ENCODE measurements at regions not wholly inside any gene's neighbourhood (a gene's known extent, or its start where the extent isn't known, plus 50 kb on each side); places are given as distances from the start of the nearest gene placed in this dataset.

DNA sequence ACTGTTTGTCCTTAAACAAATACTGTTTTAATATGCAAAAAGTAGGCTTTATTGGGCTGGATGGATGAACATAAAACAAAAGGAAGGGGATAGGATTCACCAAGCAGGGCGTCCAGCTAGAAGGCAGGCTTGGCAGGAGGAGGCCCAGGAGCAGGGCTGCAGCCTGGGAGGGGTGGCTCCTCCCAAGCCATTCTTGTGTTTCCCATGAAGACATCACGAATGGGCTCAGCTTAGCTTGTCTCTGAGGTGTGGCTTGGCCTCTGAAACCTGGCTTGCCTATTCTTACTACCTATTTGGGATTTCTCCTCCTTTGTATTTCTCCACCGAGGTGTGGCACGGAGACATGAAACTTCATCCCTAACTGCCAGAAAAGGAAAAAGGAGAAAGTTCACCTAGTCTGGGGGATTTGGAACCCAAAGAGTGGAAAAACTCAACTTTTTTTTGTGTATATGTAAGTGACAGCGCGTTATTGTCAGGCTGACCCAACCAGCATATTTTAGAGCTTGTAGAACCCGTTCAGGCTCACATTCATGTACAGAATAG is 481.9 kb upstream of the SPRED2 start:
- in situ Hi-C loops (cut with MboI; ENCODE audit: low sequenced_read_pairs), result no loop called here
- no peak overlapping the region for H3K9ac ChIP-seq (ENCODE audit: low read depth, low read length)
- H2BK20ac ChIP-seq (ENCODE audit: low read depth, low read length), result no peak overlapping the region
- no peaks in the 10 kb centered on the region for H3K4me1 ChIP-seq (ENCODE audit: control insufficient read depth, insufficient read depth, low read length)
- 29% methylated on average over 1 of the region's 7 CpGs; no CpG with 5 or more reads in 1 of the 2 experiments for WGBS, 2 experiments (ENCODE audit: extremely low coverage in 2 of 2, insufficient read length in 1 of 2)
- H3K27ac ChIP-seq (ENCODE audit: insufficient read depth, low read length), result no peak overlapping the region
- DNase-seq (no peak), ATAC-seq (ENCODE audit: low read depth) (no peak)
- no peak overlapping the region for H3K23ac ChIP-seq (ENCODE audit: low read depth, low read length)
- no peak overlapping the region for H2AK9ac ChIP-seq (replicated peaks; ENCODE audit: low read depth, low read length, poor library complexity)
- no peak overlapping the region for H4K91ac ChIP-seq (ENCODE audit: insufficient read depth, low read depth, low read length)
- no peak overlapping the region for H3K14ac ChIP-seq (replicated peaks; ENCODE audit: low read depth, low read length)
- H3K9me3 ChIP-seq (ENCODE audit: control insufficient read depth, insufficient read depth, low read length), result no peaks in the 10 kb centered on the region
- H3K4me3 ChIP-seq (ENCODE audit: insufficient read depth, low read depth, low read length), result no peak overlapping the region
- H2BK120ac ChIP-seq (ENCODE audit: low read depth, low read length), result no peak overlapping the region
- no peak overlapping the region for H4K8ac ChIP-seq (ENCODE audit: low read depth in 2 of 2, low read length in 2 of 2)
- intact Hi-C loops (cut with micrococcal nuclease), result no loop called here
- ChIA-PET POLR2A (ENCODE audit: unreplicated experiment) (no interaction called here), CTCF (interaction anchor here (0.6 kb wide), 1 partner anchor 515 kb away, joined by 3 read pairs; no protein-coding TSS in a partner anchor)
- no peaks in the 10 kb centered on the region for H3K79me1 ChIP-seq (ENCODE audit: low read depth in 1 of 2, low read length in 2 of 2)
- no peak overlapping the region for H3K18ac ChIP-seq (ENCODE audit: low read depth, low read length)
- H2BK5ac ChIP-seq (ENCODE audit: low read depth, low read length, poor library complexity, severe bottlenecking), result no peak overlapping the region
- dilution Hi-C loops (cut with HindIII; ENCODE audit: low sequenced_read_pairs, unreplicated experiment), result no loop called here
- no TSS peak for BruUV-seq (replicated peaks)
- no peaks in the 10 kb centered on the region for H4K20me1 ChIP-seq (ENCODE audit: insufficient read depth, low read length)
- H2AFZ ChIP-seq (replicated peaks; ENCODE audit: low read length, poor library complexity), result no peak overlapping the region
- H4K5ac ChIP-seq (ENCODE audit: low read depth, low read length), result no peak overlapping the region
- TF ChIP-seq RFX5 (IDR thresholded peaks at IDR 0.05; ENCODE audit: low read depth, low read length) (no peak), MXI1 (IDR thresholded peaks at IDR 0.05; ENCODE audit: borderline replicate concordance, low read depth, low read length) (no peak), CEBPB (IDR thresholded peaks at IDR 0.05; ENCODE audit: low read depth, low read length) (no peak), MAFK (IDR thresholded peaks at IDR 0.05; ENCODE audit: low read depth, low read length) (no peak), RCOR1 (IDR thresholded peaks at IDR 0.05; ENCODE audit: insufficient replicate concordance, low read length) (no peak)
- TF ChIP-seq, protein P1, sequence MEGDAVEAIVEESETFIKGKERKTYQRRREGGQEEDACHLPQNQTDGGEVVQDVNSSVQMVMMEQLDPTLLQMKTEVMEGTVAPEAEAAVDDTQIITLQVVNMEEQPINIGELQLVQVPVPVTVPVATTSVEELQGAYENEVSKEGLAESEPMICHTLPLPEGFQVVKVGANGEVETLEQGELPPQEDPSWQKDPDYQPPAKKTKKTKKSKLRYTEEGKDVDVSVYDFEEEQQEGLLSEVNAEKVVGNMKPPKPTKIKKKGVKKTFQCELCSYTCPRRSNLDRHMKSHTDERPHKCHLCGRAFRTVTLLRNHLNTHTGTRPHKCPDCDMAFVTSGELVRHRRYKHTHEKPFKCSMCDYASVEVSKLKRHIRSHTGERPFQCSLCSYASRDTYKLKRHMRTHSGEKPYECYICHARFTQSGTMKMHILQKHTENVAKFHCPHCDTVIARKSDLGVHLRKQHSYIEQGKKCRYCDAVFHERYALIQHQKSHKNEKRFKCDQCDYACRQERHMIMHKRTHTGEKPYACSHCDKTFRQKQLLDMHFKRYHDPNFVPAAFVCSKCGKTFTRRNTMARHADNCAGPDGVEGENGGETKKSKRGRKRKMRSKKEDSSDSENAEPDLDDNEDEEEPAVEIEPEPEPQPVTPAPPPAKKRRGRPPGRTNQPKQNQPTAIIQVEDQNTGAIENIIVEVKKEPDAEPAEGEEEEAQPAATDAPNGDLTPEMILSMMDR (conservative IDR thresholded peaks at IDR 0.05; ENCODE audit: low read depth, low read length), result no peak
- H2AK5ac ChIP-seq (ENCODE audit: low read depth, low read length), result no peak overlapping the region
- no peaks in the 10 kb centered on the region for H3K36me3 ChIP-seq (ENCODE audit: control insufficient read depth, insufficient read depth, low read length)
- no peak overlapping the region for H3K4ac ChIP-seq (ENCODE audit: low read depth, low read length)
- H3K9me1 ChIP-seq (ENCODE audit: insufficient read depth, low read length), result no peaks in the 10 kb centered on the region
- peaks cover 6% of the 10 kb centered on the region for H3K27me3 ChIP-seq (ENCODE audit: control insufficient read depth, insufficient read depth, low read length)
- H2BK15ac ChIP-seq (ENCODE audit: low read depth, low read length), result no peak overlapping the region
- H3K4me2 ChIP-seq (ENCODE audit: low read depth, low read length), result no peak overlapping the region
- H3K56ac ChIP-seq (ENCODE audit: extremely low read depth, insufficient read depth, low read length), result no peak overlapping the region

Measured in IMR-90 (cell line).